ENCODE measurements at regions not wholly inside any gene's neighbourhood (a gene's known extent, or its start where the extent isn't known, plus 50 kb on each side); places are given as distances from the start of the nearest gene placed in this dataset.

GRCh38 chr10:31647861-31648260, 280.8 kb downstream of the ARHGAP12 start:
- H3K27me3 ChIP-seq (ENCODE audit: low read length) = no peaks in the 10 kb centered on the region
- H3K79me2 ChIP-seq (ENCODE audit: low read length) = no peaks in the 10 kb centered on the region
- no peak overlapping the region for H2AFZ ChIP-seq (ENCODE audit: low read length)
- no peak for TF ChIP-seq EZH2 (IDR thresholded peaks at IDR 0.05; ENCODE audit: low read length, unreplicated experiment)
- TF ChIP-seq EZH2phosphoT487 (IDR thresholded peaks at IDR 0.05; ENCODE audit: borderline replicate concordance, low read length) = no peak
- TF ChIP-seq, protein P1, sequence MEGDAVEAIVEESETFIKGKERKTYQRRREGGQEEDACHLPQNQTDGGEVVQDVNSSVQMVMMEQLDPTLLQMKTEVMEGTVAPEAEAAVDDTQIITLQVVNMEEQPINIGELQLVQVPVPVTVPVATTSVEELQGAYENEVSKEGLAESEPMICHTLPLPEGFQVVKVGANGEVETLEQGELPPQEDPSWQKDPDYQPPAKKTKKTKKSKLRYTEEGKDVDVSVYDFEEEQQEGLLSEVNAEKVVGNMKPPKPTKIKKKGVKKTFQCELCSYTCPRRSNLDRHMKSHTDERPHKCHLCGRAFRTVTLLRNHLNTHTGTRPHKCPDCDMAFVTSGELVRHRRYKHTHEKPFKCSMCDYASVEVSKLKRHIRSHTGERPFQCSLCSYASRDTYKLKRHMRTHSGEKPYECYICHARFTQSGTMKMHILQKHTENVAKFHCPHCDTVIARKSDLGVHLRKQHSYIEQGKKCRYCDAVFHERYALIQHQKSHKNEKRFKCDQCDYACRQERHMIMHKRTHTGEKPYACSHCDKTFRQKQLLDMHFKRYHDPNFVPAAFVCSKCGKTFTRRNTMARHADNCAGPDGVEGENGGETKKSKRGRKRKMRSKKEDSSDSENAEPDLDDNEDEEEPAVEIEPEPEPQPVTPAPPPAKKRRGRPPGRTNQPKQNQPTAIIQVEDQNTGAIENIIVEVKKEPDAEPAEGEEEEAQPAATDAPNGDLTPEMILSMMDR (conservative IDR thresholded peaks at IDR 0.05; ENCODE audit: low read depth, low read length) = no peak
- no peak overlapping the region for H3K4me2 ChIP-seq (ENCODE audit: low read length)
- ChIA-PET POLR2A (ENCODE audit: unreplicated experiment) (no interaction called here), CTCF (no interaction called here)
- no peaks in the 10 kb centered on the region for H3F3A ChIP-seq (ENCODE audit: low read length, unreplicated experiment)
- no peak overlapping the region for H3K4me3 ChIP-seq (ENCODE audit: low read length)
- no peak for DNase-seq
- peaks cover 10% of the 10 kb centered on the region; the same call in 1 of the 2 replicates for H3K4me1 ChIP-seq (ENCODE audit: insufficient read depth, low read length)
- H3K36me3 ChIP-seq (ENCODE audit: low read depth, low read length) = no peaks in the 10 kb centered on the region
- BruUV-seq (replicated peaks) = no TSS peak
- intact Hi-C loops (cut with micrococcal nuclease) = no loop called here
- H3K27ac ChIP-seq (ENCODE audit: low read length) = no peak overlapping the region
- H3K9me2 ChIP-seq (replicated peaks; ENCODE audit: low read length) = no peaks in the 10 kb centered on the region
- ATAC-seq = no peak
- H4K20me1 ChIP-seq (ENCODE audit: low read length) = no peaks in the 10 kb centered on the region
- H3K9ac ChIP-seq (ENCODE audit: low read length) = no peak overlapping the region
- no peaks in the 10 kb centered on the region for H3K9me3 ChIP-seq (ENCODE audit: low read length)

GRCh38 chr10:31646519-31646918, 282.1 kb downstream of the ARHGAP12 start:
- BruUV-seq (replicated peaks) = no TSS peak
- DNase-seq (peak; percentile 30), ATAC-seq (no peak)
- ChIA-PET CTCF (no interaction called here), POLR2A (ENCODE audit: unreplicated experiment) (no interaction called here)
- Histone ChIP-seq H3K4me2 (ENCODE audit: low read length) (no peak overlapping the region), H4K20me1 (ENCODE audit: low read length) (no peaks in the 10 kb centered on the region), H3K9ac (ENCODE audit: low read length) (no peak overlapping the region), H3K4me1 (ENCODE audit: insufficient read depth, low read length) (peaks cover 10% of the 10 kb centered on the region; the same call in 1 of the 2 replicates), H3K27me3 (ENCODE audit: low read length) (no peaks in the 10 kb centered on the region), H3K36me3 (ENCODE audit: low read depth, low read length) (no peaks in the 10 kb centered on the region), H3K79me2 (ENCODE audit: low read length) (no peaks in the 10 kb centered on the region), H3F3A (ENCODE audit: low read length, unreplicated experiment) (no peaks in the 10 kb centered on the region), H3K27ac (ENCODE audit: low read length) (no peak overlapping the region), H3K9me3 (ENCODE audit: low read length) (no peaks in the 10 kb centered on the region), H2AFZ (ENCODE audit: low read length) (no peak overlapping the region), H3K9me2 (replicated peaks; ENCODE audit: low read length) (no peaks in the 10 kb centered on the region), H3K4me3 (ENCODE audit: low read length) (no peak overlapping the region)
- TF ChIP-seq EZH2phosphoT487 (IDR thresholded peaks at IDR 0.05; ENCODE audit: borderline replicate concordance, low read length) (no peak), EZH2 (IDR thresholded peaks at IDR 0.05; ENCODE audit: low read length, unreplicated experiment) (no peak)
- TF ChIP-seq, protein P1 (conservative IDR thresholded peaks at IDR 0.05; ENCODE audit: low read depth, low read length) = no peak
- intact Hi-C loops (cut with micrococcal nuclease) = no loop called here

DNA sequence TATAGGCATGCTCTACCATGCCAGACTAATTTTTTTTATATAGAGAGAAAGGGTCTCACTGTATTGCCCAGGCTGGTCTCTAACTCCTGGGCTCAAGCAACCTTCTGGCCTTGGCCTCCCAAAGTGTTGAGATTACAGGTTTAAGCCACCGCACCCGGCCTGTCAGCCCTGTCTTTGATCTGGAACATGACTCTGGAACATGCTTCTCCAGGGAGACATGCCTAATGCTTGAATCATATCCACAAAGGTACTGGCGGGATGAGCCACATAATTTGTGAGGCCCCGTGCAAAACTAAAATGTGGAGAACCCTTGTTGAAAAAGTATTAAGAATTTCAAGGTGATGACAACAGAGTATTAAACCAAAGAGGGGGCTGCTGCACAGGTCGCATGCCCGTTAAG, 282.8 kb downstream of the ARHGAP12 start:
- Histone ChIP-seq H3K27me3 (ENCODE audit: low read length) (no peaks in the 10 kb centered on the region), H3K4me3 (ENCODE audit: low read length) (no peak overlapping the region), H3F3A (ENCODE audit: low read length, unreplicated experiment) (no peaks in the 10 kb centered on the region), H4K20me1 (ENCODE audit: low read length) (no peaks in the 10 kb centered on the region), H3K9me3 (ENCODE audit: low read length) (no peaks in the 10 kb centered on the region), H3K4me1 (ENCODE audit: insufficient read depth, low read length) (peaks cover 10% of the 10 kb centered on the region; the same call in 1 of the 2 replicates), H3K36me3 (ENCODE audit: low read depth, low read length) (no peaks in the 10 kb centered on the region), H3K79me2 (ENCODE audit: low read length) (no peaks in the 10 kb centered on the region), H2AFZ (ENCODE audit: low read length) (no peak overlapping the region), H3K9ac (ENCODE audit: low read length) (no peak overlapping the region), H3K9me2 (replicated peaks; ENCODE audit: low read length) (no peaks in the 10 kb centered on the region), H3K27ac (ENCODE audit: low read length) (no peak overlapping the region), H3K4me2 (ENCODE audit: low read length) (no peak overlapping the region)
- intact Hi-C loops (cut with micrococcal nuclease) = no loop called here
- TF ChIP-seq EZH2phosphoT487 (IDR thresholded peaks at IDR 0.05; ENCODE audit: borderline replicate concordance, low read length) (no peak), EZH2 (IDR thresholded peaks at IDR 0.05; ENCODE audit: low read length, unreplicated experiment) (no peak)
- TF ChIP-seq, protein P1 (conservative IDR thresholded peaks at IDR 0.05; ENCODE audit: low read depth, low read length) = no peak
- DNase-seq (peak; percentile 50), ATAC-seq (peak; percentile 24; the same call in 1 of the 2 replicates)
- POLR2A ChIA-PET (ENCODE audit: unreplicated experiment) = no interaction called here
- BruUV-seq (replicated peaks) = no TSS peak
- CTCF ChIA-PET = no interaction called here

Data from PC-3 (cell line).